ENCODE measurements at regions not wholly inside any gene's neighbourhood (a gene's known extent, or its start where the extent isn't known, plus 50 kb on each side); places are given as distances from the start of the nearest gene placed in this dataset.

DNA sequence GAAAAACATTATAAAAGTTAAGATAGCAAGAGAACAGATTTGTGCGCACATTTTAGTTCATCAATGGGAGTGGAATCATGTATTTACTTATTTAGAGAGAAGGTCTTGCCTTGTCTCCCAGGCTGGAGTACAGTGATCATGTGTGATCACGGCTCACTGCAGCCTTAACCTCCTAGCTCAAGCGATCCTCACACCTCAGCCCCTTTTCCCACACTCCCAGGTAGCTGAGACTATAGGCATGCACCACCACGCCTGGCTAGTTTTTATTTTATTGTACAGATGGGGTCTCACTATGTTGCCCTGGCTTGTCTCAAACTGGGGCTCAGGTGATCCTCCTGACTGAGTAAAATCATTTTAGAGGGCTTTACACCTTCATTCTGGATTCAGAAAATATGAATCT lies 72.3 kb upstream of the ADGRF1 start:
- no peak for DNase-seq

- no peak for DNase-seq
These were observed 70.2 kb upstream of the ADGRF1 start for GRCh38 chr6:47112317-47112716.

DNA sequence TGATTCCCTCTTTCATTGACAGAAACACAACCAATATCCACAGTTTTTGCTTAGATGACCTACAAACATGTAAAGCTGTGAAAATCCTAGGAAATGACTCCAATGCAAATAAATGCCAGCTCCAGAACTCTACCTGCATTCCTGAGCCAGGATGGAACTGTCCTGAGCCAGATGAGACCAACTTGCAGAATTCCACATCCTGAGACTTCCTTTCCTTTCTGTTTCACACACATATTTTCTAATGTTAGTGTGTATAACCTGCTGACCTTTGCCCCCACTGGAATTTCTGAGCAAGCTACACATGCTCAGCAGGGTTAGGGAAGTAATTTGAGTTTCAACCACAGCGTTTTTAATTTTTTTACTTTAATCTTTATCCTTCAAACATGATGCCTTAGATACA lies 69.6 kb upstream of the ADGRF1 start:
- DNase-seq: no peak

- DNase-seq: no peak
These were observed 67.1 kb upstream of the ADGRF1 start for GRCh38 chr6:47109281-47109680.

DNA sequence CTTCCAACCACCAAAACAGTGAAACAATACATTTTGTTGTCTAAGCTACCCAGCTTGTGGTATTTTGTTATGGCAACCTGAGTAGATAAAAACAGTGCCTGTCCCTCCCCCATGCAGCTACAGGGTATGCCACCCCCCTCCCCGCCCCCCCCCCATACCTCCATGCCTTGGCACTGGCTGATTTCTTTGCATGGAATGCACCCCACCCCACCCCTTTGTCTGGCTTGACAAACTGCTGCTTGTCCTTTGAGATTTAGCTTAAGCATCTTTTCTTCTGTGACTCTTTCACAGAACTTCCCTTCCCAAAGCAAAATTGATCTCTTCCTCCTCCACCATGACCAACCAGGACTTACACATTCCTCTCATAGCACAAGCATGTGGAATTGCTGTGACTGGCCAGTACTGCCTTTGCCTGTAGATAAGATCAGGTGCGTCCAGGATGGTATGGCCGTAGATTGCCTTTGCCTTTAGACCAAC lies 64.6 kb upstream of the ADGRF1 start:
- DNase-seq: no peak

DNA sequence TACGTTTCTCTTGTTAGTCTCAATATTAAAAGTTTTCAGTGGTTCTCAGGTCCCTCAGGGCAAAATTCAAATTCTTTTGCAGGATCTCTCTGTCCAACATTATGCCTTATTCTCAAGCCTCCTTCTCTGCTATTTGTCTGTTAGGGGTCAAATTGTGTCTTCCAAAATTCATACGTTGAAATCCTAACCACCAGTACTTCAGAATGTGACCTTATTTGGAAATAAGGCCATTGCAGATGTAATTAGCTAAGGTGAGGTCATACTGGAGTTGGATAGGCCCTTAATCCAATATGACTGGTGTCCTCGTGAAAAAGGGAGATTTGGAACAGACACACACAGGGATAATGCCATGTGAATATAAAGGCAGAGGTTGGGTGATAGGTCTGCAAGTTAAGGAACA lies 64.1 kb upstream of the ADGRF1 start:
- no peak for DNase-seq

GRCh38 chr6:47105469-47106178 lies 63.5 kb upstream of the ADGRF1 start:
- DNase-seq: no peak

GRCh38 chr6:47103931-47104330 lies 61.8 kb upstream of the ADGRF1 start:
- DNase-seq: no peak

- DNase-seq: no peak
These were observed 60.2 kb upstream of the ADGRF1 start for GRCh38 chr6:47102331-47102730.

- no peak for DNase-seq
These were observed 56.5 kb upstream of the ADGRF1 start for GRCh38 chr6:47098570-47098993.

DNA sequence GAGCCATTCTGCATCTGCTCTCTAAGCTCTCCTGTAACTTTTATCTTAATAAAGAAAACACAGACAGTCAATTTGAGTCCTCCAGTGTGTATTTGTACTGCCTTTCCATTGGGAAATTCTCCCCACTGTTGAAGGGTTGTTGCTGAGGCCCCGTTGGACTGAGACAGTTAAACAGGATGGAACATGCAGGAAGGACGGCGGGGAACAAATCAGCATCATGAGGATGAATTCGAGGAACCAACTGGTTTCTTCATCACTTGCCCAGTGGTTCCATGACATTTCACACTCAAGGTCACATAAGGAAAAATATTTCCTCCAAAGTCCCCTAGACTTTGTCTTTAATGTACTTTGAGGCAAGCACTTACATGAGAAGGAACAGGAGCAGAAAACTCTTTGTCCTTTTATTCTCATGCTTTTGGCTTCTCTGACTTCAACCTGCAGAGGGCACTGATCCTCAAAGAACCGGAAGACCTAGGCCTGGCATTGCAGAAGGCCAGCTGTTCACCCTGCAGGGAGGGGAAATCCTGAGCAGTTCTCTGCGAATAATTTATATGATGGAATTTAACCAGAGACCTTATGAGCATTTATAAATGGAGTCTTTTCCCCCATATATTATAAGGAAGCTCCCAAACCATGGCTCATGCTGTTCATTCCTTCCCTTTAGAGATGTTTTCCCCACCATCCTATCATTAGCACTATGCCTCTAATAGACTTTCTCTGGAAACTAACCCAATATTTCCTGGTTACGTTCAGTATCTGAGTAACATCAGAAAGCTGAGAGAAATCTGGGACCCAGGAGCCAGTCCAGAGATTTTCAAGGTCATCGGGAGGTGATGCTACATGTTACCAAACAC lies 55.2 kb upstream of the ADGRF1 start:
- DNase-seq: peak; percentile 24 to 40

DNA sequence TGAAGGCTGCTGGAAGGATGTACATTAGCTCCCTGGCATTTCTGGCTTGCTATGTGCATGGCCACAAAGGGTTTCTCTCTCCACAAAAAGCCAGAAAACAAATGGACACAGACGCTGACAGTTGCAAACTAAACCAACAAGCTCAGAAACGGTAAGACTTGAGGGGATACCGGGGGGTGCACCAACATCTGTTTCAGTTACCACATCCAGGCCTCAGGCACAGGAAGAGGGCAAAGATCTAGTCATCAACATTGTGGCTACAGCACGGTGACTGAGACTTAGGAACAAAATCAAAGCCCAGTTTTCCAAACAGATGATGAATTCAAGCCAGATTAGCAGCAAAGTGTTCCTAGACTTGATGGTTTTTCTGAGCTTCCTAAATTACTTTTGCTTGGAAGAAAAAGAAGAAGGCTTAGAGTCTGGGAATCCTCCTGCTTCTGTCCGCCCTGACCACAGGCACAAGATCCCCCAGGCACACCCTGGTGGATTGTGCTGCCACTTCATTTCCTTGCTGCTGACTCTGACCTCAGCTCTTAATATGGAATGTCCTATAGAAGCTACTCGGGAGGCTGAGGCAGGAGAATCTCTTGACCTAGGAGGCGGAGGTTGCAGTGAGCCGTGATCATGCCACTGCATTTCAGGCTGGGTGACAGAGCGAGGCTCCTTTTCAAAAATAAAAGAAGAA lies 54.2 kb upstream of the ADGRF1 start:
- no peak for DNase-seq

DNA sequence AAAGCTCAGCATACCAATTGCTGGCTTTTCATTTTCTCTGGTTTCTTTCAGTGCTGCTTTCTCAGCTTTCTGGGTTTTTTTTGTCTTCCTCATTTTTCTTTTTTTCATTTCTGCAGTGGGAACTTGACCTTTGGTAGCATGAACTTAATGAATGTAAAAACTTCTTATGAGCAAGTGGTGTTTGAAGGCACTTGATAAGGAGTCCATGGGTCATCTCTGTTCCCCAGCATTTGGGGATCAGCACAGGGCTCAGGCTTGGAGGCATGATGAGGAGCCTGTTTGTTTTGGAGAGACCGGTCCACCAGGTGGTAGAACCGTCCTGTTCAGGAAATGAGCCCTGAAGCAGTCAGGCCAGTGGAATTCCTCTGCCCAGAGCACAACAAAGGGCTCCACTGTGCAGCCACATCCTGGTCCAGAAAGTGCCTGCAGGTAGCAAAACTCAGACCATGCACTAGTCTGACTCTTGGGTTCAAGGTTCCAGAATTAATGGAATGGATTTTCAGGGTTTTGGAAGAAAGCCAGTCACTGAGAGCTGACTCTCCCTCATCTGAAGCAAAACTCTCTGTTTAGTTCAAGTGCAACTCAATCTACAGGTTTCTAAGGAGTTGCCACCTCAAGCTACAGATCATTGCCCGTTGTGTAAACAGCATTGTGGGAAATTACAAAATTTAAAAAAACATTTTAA lies 52.3 kb upstream of the ADGRF1 start:
- no peak for DNase-seq

DNA sequence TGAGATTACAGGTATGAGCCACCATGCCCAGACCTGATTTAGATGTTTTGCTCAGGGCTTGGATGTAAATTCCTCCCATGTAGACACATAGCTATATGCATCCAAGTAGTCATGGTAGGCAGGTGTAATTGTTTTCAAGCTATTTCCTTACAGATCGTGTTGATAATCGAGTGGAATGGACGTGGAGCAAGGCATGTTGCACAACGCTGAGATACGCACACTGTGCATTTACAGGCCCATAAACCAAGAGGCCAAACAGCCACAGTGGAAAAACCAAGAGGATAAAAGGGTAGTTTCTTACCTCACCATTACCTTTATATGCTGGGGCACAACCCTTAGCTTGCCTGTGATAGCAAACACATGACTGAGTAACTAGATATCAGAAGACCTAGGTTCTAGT lies 51.0 kb upstream of the ADGRF1 start:
- no peak for DNase-seq

DNA sequence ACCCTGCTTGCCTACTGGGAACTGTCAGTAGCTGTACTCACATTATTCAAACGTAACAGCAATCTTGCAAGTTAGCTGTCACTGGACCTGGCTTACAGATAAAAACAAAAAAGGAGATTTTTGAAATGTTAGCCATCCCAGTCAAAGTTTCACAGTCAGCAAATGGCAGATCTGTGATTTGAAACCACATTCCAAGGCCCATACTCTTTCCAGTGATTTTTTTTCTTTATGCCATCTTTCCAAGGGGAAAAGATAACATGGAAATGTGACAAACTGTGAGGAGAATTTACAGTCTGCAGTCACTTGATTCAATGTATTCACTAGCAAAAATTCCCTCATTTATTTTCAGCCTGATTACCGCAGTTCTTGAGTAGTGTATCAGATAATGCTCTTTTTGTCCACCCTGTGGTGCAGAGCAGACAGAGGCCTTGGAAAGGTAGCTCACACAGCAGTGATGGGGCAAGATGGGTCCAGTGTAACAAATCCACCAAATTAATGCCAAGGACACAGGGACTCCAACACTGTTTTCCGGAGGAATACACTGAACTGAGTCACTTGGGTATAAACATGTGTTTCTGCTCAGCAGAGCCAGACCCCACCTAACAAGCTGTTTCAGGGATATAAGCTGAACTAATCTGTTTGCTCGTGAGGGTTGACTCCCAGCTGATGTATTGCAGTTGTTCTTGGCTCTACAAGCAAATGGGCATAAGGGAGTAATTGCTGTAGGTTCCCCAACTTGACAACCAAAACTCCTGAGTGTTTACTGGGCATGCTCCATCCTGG lies 49.9 kb upstream of the ADGRF1 start:
- DNase-seq: no peak
